Hepatocyte (in vitro differentiated cells): ENCODE measurements at regions not wholly inside any gene's neighbourhood (a gene's known extent, or its start where the extent isn't known, plus 50 kb on each side); places are given as distances from the start of the nearest gene placed in this dataset.
"Not testable (repeated sequence)": the region's sequence is repeated elsewhere in the genome, so short reads cannot be mapped to it uniquely, and the experiment has no call there.

Experiments used
- DNase-seq: peaks from one replicate; pipeline ENCODE4 v3.0.0-alpha.2; 2016; ENCODE audit warnings: low spot score
- H2AFZ ChIP-seq: fragments of 200-600 bp; sonication (generic); 2 replicates; pipeline ENCODE4 v1.6.0; 2016; ENCODE audit warnings: antibody characterized with exemption, mild to moderate bottlenecking
- H3K27ac ChIP-seq: fragments of 200-600 bp; sonication (generic); 2 replicates; pipeline ENCODE4 v1.5.1; 2016; ENCODE audit warnings: mild to moderate bottlenecking
- H3K27me3 ChIP-seq: fragments of 200-600 bp; sonication (generic); 2 replicates; pipeline ENCODE4 v1.6.1; 2016
- H3K36me3 ChIP-seq: fragments of 200-600 bp; sonication (generic); replicated peaks from 2 replicates; pipeline ENCODE4 v1.5.1; 2016; ENCODE audit warnings: low read depth; ENCODE audit not compliant: insufficient read depth
- H3K4me1 ChIP-seq: fragments of 200-600 bp; sonication (generic); 2 replicates; pipeline ENCODE4 v1.5.1; 2016; ENCODE audit warnings: mild to moderate bottlenecking, moderate library complexity; ENCODE audit not compliant: insufficient read depth
- H3K4me2 ChIP-seq: fragments of 200-600 bp; sonication (generic); 2 replicates; pipeline ENCODE4 v1.6.0; 2016
- H3K4me3 ChIP-seq: fragments of 200-600 bp; sonication (generic); 2 replicates; pipeline ENCODE4 v1.5.1; 2016; ENCODE audit warnings: mild to moderate bottlenecking
- H3K79me2 ChIP-seq: fragments of 200-600 bp; sonication (generic); 2 replicates; pipeline ENCODE4 v1.6.0; 2017; ENCODE audit warnings: mild to moderate bottlenecking
- H3K9me2 ChIP-seq: fragments of 200-600 bp; sonication (generic); replicated peaks from 2 replicates; pipeline ENCODE4 v1.6.0; 2017; ENCODE audit warnings: mild to moderate bottlenecking; ENCODE audit not compliant: insufficient read depth
- H3K9me3 ChIP-seq: fragments of 200-600 bp; sonication (generic); 2 replicates; pipeline ENCODE4 v1.5.1; 2016; ENCODE audit warnings: low read depth, mild to moderate bottlenecking
- H4K20me1 ChIP-seq: fragments of 200-600 bp; sonication (generic); 2 replicates; pipeline ENCODE4 v1.6.0; 2016; ENCODE audit warnings: mild to moderate bottlenecking; ENCODE audit not compliant: insufficient read depth, poor library complexity, severe bottlenecking
- CTCF ChIP-seq: fragments of 200-600 bp; sonication (generic); IDR thresholded peaks from 2 replicates; pipeline ENCODE4 v1.5.1; 2016; ENCODE audit warnings: antibody characterized with exemption, mild to moderate bottlenecking; ENCODE audit not compliant: poor library complexity
- EZH2 ChIP-seq: fragments of 200-600 bp; sonication (generic); IDR thresholded peaks from 2 replicates; pipeline ENCODE4 v1.6.1; 2016; ENCODE audit warnings: antibody characterized with exemption, mild to moderate bottlenecking, borderline replicate concordance
- EZH2phosphoT487 ChIP-seq: fragments of 200-600 bp; sonication (generic); IDR thresholded peaks from one replicate; pipeline ENCODE4 v1.6.1; 2018; ENCODE audit warnings: antibody characterized with exemption, mild to moderate bottlenecking, low read depth, moderate library complexity; ENCODE audit not compliant: unreplicated experiment, severe bottlenecking
- WGBS: methylation state at CpG from one replicate; pipeline ENCODE4 v1.1.6; 2016; ENCODE audit warnings: low lambda C conversion rate; ENCODE audit errors: missing lambda C conversion rate; 5-methylcytosine and 5-hydroxymethylcytosine counted together

- Histone ChIP-seq H3K27me3 (no peaks in the 10 kb centered on the region), H3K9me2 (no peaks in the 10 kb centered on the region), H4K20me1 (no peaks in the 10 kb centered on the region), H2AFZ (no peak overlapping the region), H3K4me3 (no peak overlapping the region), H3K79me2 (no peaks in the 10 kb centered on the region), H3K36me3 (no peaks in the 10 kb centered on the region), H3K27ac (peak overlapping the region; percentile 58), H3K9me3 (no peaks in the 10 kb centered on the region), H3K4me2 (no peak overlapping the region), H3K4me1 (peaks cover 4% of the 10 kb centered on the region)
- DNase-seq = peak; percentile 73
- no peak for TF ChIP-seq EZH2phosphoT487
- no peak for TF ChIP-seq CTCF
- no peak for TF ChIP-seq EZH2
- 38% methylated on average over 5 of the region's 5 CpGs for WGBS
These were observed 57.0 kb upstream of the CD93 start for GRCh38 chr20:23143098-23143497.

- no peaks in the 10 kb centered on the region for H3K4me1 ChIP-seq
- DNase-seq = no peak
- H3K79me2 ChIP-seq = no peaks in the 10 kb centered on the region
- H2AFZ ChIP-seq = no peak overlapping the region
- peak overlapping the region; percentile 58 for H3K27ac ChIP-seq
- no peak overlapping the region for H3K4me3 ChIP-seq
- TF ChIP-seq EZH2phosphoT487 (no peak), EZH2 (no peak)
- H3K36me3 ChIP-seq = no peaks in the 10 kb centered on the region
- H3K9me3 ChIP-seq = no peaks in the 10 kb centered on the region
- H4K20me1 ChIP-seq = no peaks in the 10 kb centered on the region
- 91% methylated on average over 16 of the region's 16 CpGs for WGBS
- H3K27me3 ChIP-seq = no peaks in the 10 kb centered on the region
- no peak overlapping the region for H3K4me2 ChIP-seq
- H3K9me2 ChIP-seq = no peaks in the 10 kb centered on the region
These were observed 56.3 kb upstream of the CD93 start for GRCh38 chr20:23142162-23143050.

GRCh38 chr20:23141450-23142161 lies 55.5 kb upstream of the CD93 start:
- Histone ChIP-seq H3K4me3 (no peak overlapping the region), H4K20me1 (no peaks in the 10 kb centered on the region), H3K27ac (no peak overlapping the region), H3K36me3 (no peaks in the 10 kb centered on the region), H3K9me2 (no peaks in the 10 kb centered on the region), H3K79me2 (no peaks in the 10 kb centered on the region), H3K4me2 (no peak overlapping the region), H2AFZ (no peak overlapping the region), H3K27me3 (no peaks in the 10 kb centered on the region), H3K9me3 (no peaks in the 10 kb centered on the region), H3K4me1 (no peaks in the 10 kb centered on the region)
- WGBS = 93% methylated on average over 10 of the region's 10 CpGs
- no peak for DNase-seq
- TF ChIP-seq EZH2phosphoT487 = no peak
- no peak for TF ChIP-seq EZH2
- TF ChIP-seq CTCF = no peak

GRCh38 chr20:23140991-23141390 lies 54.9 kb upstream of the CD93 start:
- WGBS = 97% methylated on average over 5 of the region's 5 CpGs
- Histone ChIP-seq H3K9me3 (no peaks in the 10 kb centered on the region), H3K9me2 (no peaks in the 10 kb centered on the region), H3K4me2 (no peak overlapping the region), H3K27me3 (no peaks in the 10 kb centered on the region), H3K79me2 (no peaks in the 10 kb centered on the region), H4K20me1 (no peaks in the 10 kb centered on the region), H2AFZ (no peak overlapping the region), H3K4me1 (no peaks in the 10 kb centered on the region), H3K4me3 (no peak overlapping the region), H3K36me3 (no peaks in the 10 kb centered on the region), H3K27ac (no peak overlapping the region)
- TF ChIP-seq EZH2 (no peak), EZH2phosphoT487 (no peak), CTCF (no peak)
- DNase-seq = no peak

DNA sequence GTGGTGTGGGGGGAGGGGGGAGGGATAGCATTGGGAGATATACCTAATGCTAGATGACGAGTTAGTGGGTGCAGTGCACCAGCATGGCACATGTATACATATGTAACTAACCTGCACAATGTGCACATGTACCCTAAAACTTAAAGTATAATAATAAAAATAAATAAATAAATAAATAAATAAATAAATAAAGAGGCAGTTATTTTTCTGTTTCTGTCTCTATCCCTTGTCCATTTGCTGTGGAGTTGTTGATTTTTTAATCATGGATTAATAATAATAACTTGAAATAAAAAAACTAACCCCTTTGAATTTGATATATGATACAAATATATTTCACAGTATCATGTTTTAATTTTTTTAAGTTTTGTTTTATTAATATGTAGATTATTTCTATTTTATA lies 53.9 kb upstream of the CD93 start:
- not testable (repeated sequence) for H3K4me1 ChIP-seq, H3K9me3 ChIP-seq, H3K27me3 ChIP-seq, H3K4me3 ChIP-seq, H3K27ac ChIP-seq, DNase-seq, H3K79me2 ChIP-seq, H3K36me3 ChIP-seq, H3K9me2 ChIP-seq, H2AFZ ChIP-seq, H4K20me1 ChIP-seq, H3K4me2 ChIP-seq
- WGBS = 86% methylated on average over 1 of the region's 1 CpG
